HepG2 (cell line): ENCODE measurements at regions not wholly inside any gene's neighbourhood (a gene's known extent, or its start where the extent isn't known, plus 50 kb on each side); places are given as distances from the start of the nearest gene placed in this dataset.
A peak's percentile ranks its signal among the peaks of the same experiment; 100 is the strongest.

Experiments
- ATAC-seq: fragments of 200-7000 bp; cut with Tn5 transposase; 3 replicates; pipeline ENCODE4 v1.9.1; 2020; ENCODE audit warnings: mild to moderate bottlenecking, moderate library complexity
- BruUV-seq: library from RNA; stranded (reverse); fragments of 400-500 nt; replicated peaks from 2 replicates; lab custom pipeline; 2021; lab: Mats Ljungman, UMichigan
- CTCF ChIA-PET: fragments of 300-600 bp; formaldehyde crosslinking; extraction: SDS; loops from one replicate; lab custom pipeline; 2021; ENCODE audit warnings: low total read pairs, inconsistent platforms, low intra/inter-chr PET ratio; lab: Yijun Ruan, JAX
- POLR2A ChIA-PET: fragments of 350-600 bp; sonication (Branson Sonifier 250); formaldehyde crosslinking; loops from one replicate; lab custom pipeline; 2020; ENCODE audit warnings: antibody characterized with exemption, inconsistent platforms; lab: Yijun Ruan, JAX
- DNase-seq: peaks from one replicate; pipeline ENCODE4 v3.0.0-alpha.2; 2015; ENCODE audit warnings: low spot score
- FAIRE-seq: peaks from 3 replicates; lab custom pipeline; 2011; peaks lifted over from hg19 to GRCh38; lab: Jason Lieb, UNC
- H2AFZ ChIP-seq: one replicate; pipeline ENCODE4 v1.6.1; 2011; ENCODE audit warnings: low read length, inconsistent platforms
- H3K27ac ChIP-seq: fragments of 300-600 bp; 3 replicates; pipeline ENCODE4 v1.8.0; 2011; ENCODE audit warnings: mixed run types, mild to moderate bottlenecking, mixed read lengths, low read length, inconsistent platforms; ENCODE audit not compliant: insufficient read depth; ENCODE audit errors: extremely low read length
- H3K27me3 ChIP-seq, 2 experiments: fragments of 200-600 bp in 1 of 2; 2 replicates in 1 of 2; 3 replicates in 1 of 2; pipeline versions ENCODE4 v1.6.0 to v1.8.0; 2011; ENCODE audit warnings: low read length in 2 of 2, mild to moderate bottlenecking in 2 of 2, moderate library complexity in 2 of 2, inconsistent platforms in 1 of 2; ENCODE audit not compliant: insufficient read depth in 2 of 2, control insufficient read depth in 1 of 2
- H3K36me3 ChIP-seq, 2 experiments: fragments of 200-600 bp in 1 of 2; replicated peaks in 1 of 2; 2 replicates in 1 of 2; 3 replicates in 1 of 2; pipeline versions ENCODE4 v1.5.1 to v1.8.0; 2011; ENCODE audit warnings: low read length in 2 of 2, inconsistent platforms in 1 of 2; ENCODE audit not compliant: insufficient read depth in 2 of 2, control insufficient read depth in 1 of 2
- H3K4me1 ChIP-seq: 2 replicates; pipeline ENCODE4 v1.5.1; 2012; ENCODE audit warnings: low read length, inconsistent platforms; ENCODE audit not compliant: insufficient read depth
- H3K4me2 ChIP-seq: 2 replicates; pipeline ENCODE4 v1.6.0; 2011; ENCODE audit warnings: low read depth, low read length, inconsistent platforms
- H3K4me3 ChIP-seq, 3 experiments: fragments of 200-600 bp in 1 of 3; sonication (generic), shearing (Covaris generic) in 1 of 3; replicated peaks in 1 of 3; 2 replicates each; pipeline ENCODE4 v1.5.1; 2011 to 2016; ENCODE audit warnings: low read length in 3 of 3, inconsistent platforms in 2 of 3, low read depth in 2 of 3, mild to moderate bottlenecking in 2 of 3, control low read depth in 1 of 3, mixed read lengths in 1 of 3; ENCODE audit not compliant: insufficient read depth in 1 of 3
- H3K79me2 ChIP-seq: one replicate; pipeline ENCODE4 v1.6.1; 2011; ENCODE audit warnings: low read length, inconsistent platforms; ENCODE audit not compliant: insufficient read depth
- H3K9ac ChIP-seq: 2 replicates; pipeline ENCODE4 v1.6.0; 2011; ENCODE audit warnings: mild to moderate bottlenecking, low read depth, low read length, inconsistent platforms; ENCODE audit not compliant: insufficient read depth
- H3K9me3 ChIP-seq: 2 replicates; pipeline ENCODE4 v1.5.1; 2012; ENCODE audit warnings: mild to moderate bottlenecking, low read length
- H4K20me1 ChIP-seq: 2 replicates; pipeline ENCODE4 v1.6.0; 2011; ENCODE audit warnings: inconsistent platforms, mild to moderate bottlenecking, low read length, moderate library complexity; ENCODE audit not compliant: insufficient read depth
- ATF7 ChIP-seq, 2 experiments: fragments of 450-650 bp in 1 of 2; sonication (generic) in 1 of 2; formaldehyde crosslinking in 1 of 2; IDR thresholded peaks; 2 replicates each; pipeline versions ENCODE4 v1.4.0 to v1.6.1; 2016 to 2020; ENCODE audit warnings: antibody characterized with exemption in 1 of 2, mild to moderate bottlenecking in 1 of 2, missing genetic modification reagents in 1 of 2
- CREB1 ChIP-seq, 2 experiments: fragments of 450-650 bp in 1 of 2; IDR thresholded peaks; 2 replicates each; pipeline ENCODE4 v1.6.1; 2016 to 2017; ENCODE audit warnings: control low read depth in 1 of 2, mild to moderate bottlenecking in 1 of 2, missing compliant biosample characterization in 1 of 2, missing genetic modification characterization in 1 of 2
- GATAD2A ChIP-seq: IDR thresholded peaks from 2 replicates; pipeline ENCODE4 v1.6.1; 2016
- SRY ChIP-seq: sonication (generic); formaldehyde crosslinking; IDR thresholded peaks from 2 replicates; pipeline ENCODE4 v1.8.0; 2022; ENCODE audit warnings: mild to moderate bottlenecking, missing genetic modification reagents
- STAT5B ChIP-seq: sonication (generic); formaldehyde crosslinking; IDR thresholded peaks from 2 replicates; pipeline ENCODE4 v1.4.0; 2020; ENCODE audit warnings: missing genetic modification reagents
- ZNF614 ChIP-seq: IDR thresholded peaks from 2 replicates; pipeline ENCODE4 v1.6.1; 2018; ENCODE audit warnings: missing biosample characterization, missing genetic modification reagents, inconsistent platforms, borderline replicate concordance
- WGBS: methylation state at CpG from one replicate; pipeline ENCODE4 v1.1.6; 2017; ENCODE audit warnings: low lambda C conversion rate; 5-methylcytosine and 5-hydroxymethylcytosine counted together
- in situ Hi-C: cut with HindIII; loops from 2 replicates; pipeline ENCODE4 v1.10.0; 2017; ENCODE audit warnings: low pct_unique_long_range_greater_than_20kb; ENCODE audit not compliant: extremely low pct_ligation_motif_present
- intact Hi-C: fragments of 100-400 bp; cut with micrococcal nuclease; formaldehyde crosslinking; loops from one replicate; pipeline ENCODE4 v1.10.0; 2022; ENCODE audit not compliant: unreplicated experiment
- TF ChIP-seq, protein P1 (sequence below): sonication (generic); formaldehyde crosslinking; IDR thresholded peaks from one replicate; pipeline ENCODE4 v1.5.1; 2020; ENCODE audit warnings: mild to moderate bottlenecking, missing genetic modification reagents; ENCODE audit errors: not compliant biosample characterization
- TF ChIP-seq, protein P2 (sequence below): sonication (generic); formaldehyde crosslinking; IDR thresholded peaks from 2 replicates; pipeline ENCODE4 v1.4.0; 2020; ENCODE audit warnings: missing genetic modification reagents

- Histone ChIP-seq H2AFZ (no peak overlapping the region), H3K9ac (no peak overlapping the region), H3K79me2 (no peaks in the 10 kb centered on the region), H3K4me1 (no peaks in the 10 kb centered on the region), H3K9me3 (peaks cover 50% of the 10 kb centered on the region), H3K36me3 (no peaks in the 10 kb centered on the region), H3K4me3 (no peak overlapping the region), H3K27ac (no peak overlapping the region), H3K4me2 (no peak overlapping the region), H3K27me3 (no peaks in the 10 kb centered on the region), H4K20me1 (no peaks in the 10 kb centered on the region)
- DNase-seq: no peak
- intact Hi-C loops (no loop called here), in situ Hi-C loops (no loop called here)
- ATAC-seq: no peak
- BruUV-seq: no TSS peak
- no peak for FAIRE-seq
- WGBS: no CpG with 5 or more reads among the region's 11 CpGs
- POLR2A ChIA-PET: no interaction called here
- TF ChIP-seq ATF7 (IDR thresholded peaks at IDR 0.05) (peak; percentile 64), ATF7 (CRISPR knock-in tag; IDR thresholded peaks at IDR 0.05) (no peak), GATAD2A (CRISPR knock-in tag) (no peak), CREB1 (IDR thresholded peaks at IDR 0.05) (peak; percentile 59), CREB1 (CRISPR knock-in tag; IDR thresholded peaks at IDR 0.05) (no peak)
- CTCF ChIA-PET: no interaction called here
These were observed 1352.5 kb downstream of the UQCRFS1 start for GRCh38 chr19:27860309-27860934.

DNA sequence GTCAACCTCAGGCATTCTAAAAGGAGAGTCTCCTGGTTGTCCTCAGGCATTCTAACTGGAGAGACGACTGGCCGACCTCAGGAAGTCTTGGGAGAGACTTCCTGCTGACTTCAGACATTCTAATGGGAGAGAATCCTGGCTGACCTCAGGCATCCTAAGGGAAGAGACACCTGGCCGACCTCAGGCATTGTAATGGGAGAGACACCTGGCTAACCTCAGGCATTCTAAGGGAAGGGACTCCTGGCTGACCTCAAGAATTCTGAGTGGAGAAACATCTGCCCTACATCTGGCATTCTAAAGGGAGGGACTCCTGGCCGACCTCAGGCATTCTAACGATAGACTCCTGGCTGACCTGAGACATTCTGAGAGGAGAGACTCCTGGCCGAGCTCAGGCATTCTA is 1353.3 kb downstream of the UQCRFS1 start:
- Histone ChIP-seq H3K27me3 (no peaks in the 10 kb centered on the region), H3K9me3 (peaks cover 53% of the 10 kb centered on the region), H3K79me2 (no peaks in the 10 kb centered on the region), H4K20me1 (no peaks in the 10 kb centered on the region), H3K36me3 (no peaks in the 10 kb centered on the region), H3K27ac (no peak overlapping the region), H3K4me1 (no peaks in the 10 kb centered on the region), H3K4me3 (no peak overlapping the region), H2AFZ (no peak overlapping the region), H3K9ac (no peak overlapping the region), H3K4me2 (no peak overlapping the region)
- intact Hi-C loops: no loop called here
- POLR2A ChIA-PET: no interaction called here
- ATAC-seq (no peak), DNase-seq (no peak), FAIRE-seq (no peak)
- BruUV-seq: no TSS peak
- CTCF ChIA-PET: no interaction called here
- in situ Hi-C loops: no loop called here
- WGBS: no CpG with 5 or more reads among the region's 6 CpGs
- TF ChIP-seq STAT5B (no peak), ZNF614 (CRISPR knock-in tag) (no peak), SRY (CRISPR knock-in tag) (no peak)
- TF ChIP-seq, protein P1, sequence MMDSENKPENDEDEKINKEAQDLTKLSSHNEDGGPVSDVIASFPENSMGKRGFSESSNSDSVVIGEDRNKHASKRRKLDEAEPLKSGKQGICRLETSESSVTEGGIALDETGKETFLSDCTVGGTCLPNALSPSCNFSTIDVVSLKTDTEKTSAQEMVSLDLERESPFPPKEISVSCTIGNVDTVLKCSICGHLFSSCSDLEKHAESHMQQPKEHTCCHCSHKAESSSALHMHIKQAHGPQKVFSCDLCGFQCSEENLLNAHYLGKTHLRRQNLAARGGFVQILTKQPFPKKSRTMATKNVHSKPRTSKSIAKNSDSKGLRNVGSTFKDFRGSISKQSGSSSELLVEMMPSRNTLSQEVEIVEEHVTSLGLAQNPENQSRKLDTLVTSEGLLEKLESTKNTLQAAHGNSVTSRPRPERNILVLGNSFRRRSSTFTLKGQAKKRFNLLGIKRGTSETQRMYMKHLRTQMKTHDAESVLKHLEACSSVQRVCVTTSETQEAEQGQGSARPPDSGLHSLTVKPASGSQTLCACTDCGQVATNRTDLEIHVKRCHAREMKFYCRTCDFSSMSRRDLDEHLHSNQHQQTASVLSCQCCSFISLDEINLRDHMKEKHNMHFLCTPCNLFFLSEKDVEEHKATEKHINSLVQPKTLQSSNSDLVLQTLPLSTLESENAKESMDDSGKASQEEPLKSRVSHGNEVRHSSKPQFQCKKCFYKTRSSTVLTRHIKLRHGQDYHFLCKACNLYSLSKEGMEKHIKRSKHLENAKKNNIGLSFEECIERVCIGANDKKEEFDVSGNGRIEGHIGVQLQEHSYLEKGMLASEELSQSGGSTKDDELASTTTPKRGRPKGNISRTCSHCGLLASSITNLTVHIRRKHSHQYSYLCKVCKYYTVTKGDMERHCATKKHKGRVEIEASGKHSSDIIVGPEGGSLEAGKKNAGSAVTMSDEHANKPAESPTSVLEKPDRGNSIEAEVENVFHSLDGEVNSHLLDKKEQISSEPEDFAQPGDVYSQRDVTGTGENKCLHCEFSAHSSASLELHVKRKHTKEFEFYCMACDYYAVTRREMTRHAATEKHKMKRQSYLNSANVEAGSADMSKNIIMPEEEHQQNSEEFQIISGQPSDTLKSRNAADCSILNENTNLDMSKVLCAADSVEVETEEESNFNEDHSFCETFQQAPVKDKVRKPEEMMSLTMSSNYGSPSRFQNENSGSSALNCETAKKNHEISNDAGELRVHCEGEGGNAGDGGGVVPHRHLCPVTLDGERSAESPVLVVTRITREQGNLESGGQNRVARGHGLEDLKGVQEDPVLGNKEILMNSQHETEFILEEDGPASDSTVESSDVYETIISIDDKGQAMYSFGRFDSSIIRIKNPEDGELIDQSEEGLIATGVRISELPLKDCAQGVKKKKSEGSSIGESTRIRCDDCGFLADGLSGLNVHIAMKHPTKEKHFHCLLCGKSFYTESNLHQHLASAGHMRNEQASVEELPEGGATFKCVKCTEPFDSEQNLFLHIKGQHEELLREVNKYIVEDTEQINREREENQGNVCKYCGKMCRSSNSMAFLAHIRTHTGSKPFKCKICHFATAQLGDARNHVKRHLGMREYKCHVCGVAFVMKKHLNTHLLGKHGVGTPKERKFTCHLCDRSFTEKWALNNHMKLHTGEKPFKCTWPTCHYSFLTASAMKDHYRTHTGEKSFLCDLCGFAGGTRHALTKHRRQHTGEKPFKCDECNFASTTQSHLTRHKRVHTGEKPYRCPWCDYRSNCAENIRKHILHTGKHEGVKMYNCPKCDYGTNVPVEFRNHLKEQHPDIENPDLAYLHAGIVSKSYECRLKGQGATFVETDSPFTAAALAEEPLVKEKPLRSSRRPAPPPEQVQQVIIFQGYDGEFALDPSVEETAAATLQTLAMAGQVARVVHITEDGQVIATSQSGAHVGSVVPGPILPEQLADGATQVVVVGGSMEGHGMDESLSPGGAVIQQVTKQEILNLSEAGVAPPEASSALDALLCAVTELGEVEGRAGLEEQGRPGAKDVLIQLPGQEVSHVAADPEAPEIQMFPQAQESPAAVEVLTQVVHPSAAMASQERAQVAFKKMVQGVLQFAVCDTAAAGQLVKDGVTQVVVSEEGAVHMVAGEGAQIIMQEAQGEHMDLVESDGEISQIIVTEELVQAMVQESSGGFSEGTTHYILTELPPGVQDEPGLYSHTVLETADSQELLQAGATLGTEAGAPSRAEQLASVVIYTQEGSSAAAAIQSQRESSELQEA (CRISPR knock-in tag): no peak
- TF ChIP-seq, protein P2, sequence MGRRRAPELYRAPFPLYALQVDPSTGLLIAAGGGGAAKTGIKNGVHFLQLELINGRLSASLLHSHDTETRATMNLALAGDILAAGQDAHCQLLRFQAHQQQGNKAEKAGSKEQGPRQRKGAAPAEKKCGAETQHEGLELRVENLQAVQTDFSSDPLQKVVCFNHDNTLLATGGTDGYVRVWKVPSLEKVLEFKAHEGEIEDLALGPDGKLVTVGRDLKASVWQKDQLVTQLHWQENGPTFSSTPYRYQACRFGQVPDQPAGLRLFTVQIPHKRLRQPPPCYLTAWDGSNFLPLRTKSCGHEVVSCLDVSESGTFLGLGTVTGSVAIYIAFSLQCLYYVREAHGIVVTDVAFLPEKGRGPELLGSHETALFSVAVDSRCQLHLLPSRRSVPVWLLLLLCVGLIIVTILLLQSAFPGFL (CRISPR knock-in tag): no peak
